Heart left ventricle (tissue), 16 donors: ENCODE measurements at regions not wholly inside any gene's neighbourhood (a gene's known extent, or its start where the extent isn't known, plus 50 kb on each side); places are given as distances from the start of the nearest gene placed in this dataset.
A peak's percentile ranks its signal among the peaks of the same experiment; 100 is the strongest.

Experiments
- ATAC-seq, 4 donors: fragments of 200-7000 bp; cut with Tn5 transposase; one replicate each; pipeline ENCODE4 v1.9.1; 2020 to 2022; ENCODE audit warnings: moderate library complexity in 4 of 4, mild to moderate bottlenecking in 3 of 4, moderate number of reproducible peaks in 1 of 4
- DNase-seq, 5 donors: peaks; one replicate each; pipeline ENCODE4 v3.0.0-alpha.2; 2020
- H3K27ac ChIP-seq, 12 donors: fragments of 200-600 bp; sonication (generic) in 4 of 12; one replicate each; pipeline versions ENCODE4 v1.5.0 to v1.8.0; 2016 to 2022; ENCODE audit warnings: mild to moderate bottlenecking in 2 of 12
- H3K27me3 ChIP-seq, 9 donors: fragments of 200-600 bp; sonication (generic) in 2 of 9; one replicate each; pipeline versions ENCODE4 v1.5.1 to v1.8.0; 2016 to 2022; ENCODE audit warnings: mild to moderate bottlenecking in 3 of 9
- H3K36me3 ChIP-seq, 9 donors: fragments of 200-600 bp; sonication (generic) in 2 of 9; one replicate each; pipeline versions ENCODE4 v1.5.0 to v1.8.0; 2018 to 2022; ENCODE audit warnings: mild to moderate bottlenecking in 2 of 9
- H3K4me1 ChIP-seq, 12 donors: fragments of 200-600 bp; sonication (generic) in 4 of 12; one replicate each; pipeline versions ENCODE4 v1.5.0 to v1.8.0; 2016 to 2022; ENCODE audit warnings: mild to moderate bottlenecking in 3 of 12
- H3K4me3 ChIP-seq, 12 donors: fragments of 200-600 bp; sonication (generic) in 4 of 12; one replicate each; pipeline versions ENCODE4 v1.5.0 to v1.8.0; 2017 to 2022; ENCODE audit warnings: mild to moderate bottlenecking in 9 of 12, moderate library complexity in 4 of 12
- H3K9me3 ChIP-seq, 12 donors: fragments of 200-600 bp; sonication (generic) in 4 of 12; one replicate each; pipeline versions ENCODE4 v1.5.0 to v1.8.0; 2016 to 2022; ENCODE audit warnings: mild to moderate bottlenecking in 1 of 12
- POLR2A ChIP-seq, 2 donors: fragments of 450-650 bp; IDR thresholded peaks; one replicate each; pipeline ENCODE4 v1.6.1; 2017; ENCODE audit warnings: antibody characterized with exemption in 2 of 2, mild to moderate bottlenecking in 2 of 2, moderate library complexity in 2 of 2
- WGBS, 4 donors: extraction: QIAGEN DNeasy Blood & Tissue Kit in 2 of 4; methylation state at CpG; one replicate each; pipeline versions ENCODE4 v1.1.5 to v1.1.7; 2013 to 2018; 5-methylcytosine and 5-hydroxymethylcytosine counted together
- intact Hi-C, 10 donors: fragments of 100-400 bp; cut with DNase I; formaldehyde crosslinking; loops; one replicate each; pipeline versions ENCODE4 v1.11.1 to v1.14.2; 2022
- TF ChIP-seq, protein P1 (sequence below), 12 donors: fragments of 200-600 bp; sonication (generic) in 4 of 12; IDR thresholded peaks; one replicate each; pipeline versions ENCODE4 v1.5.0 to v1.8.0; 2018 to 2022; ENCODE audit warnings: antibody characterized with exemption in 12 of 12, mild to moderate bottlenecking in 5 of 12
- donor health status: ischemic (EF 13 %, LVEDD 7.1; RV severe dilation, severe dysfunction).
- donor health status: healthy with polysubstance abuse.
- donor health status: DM: no; HTN: yes; CAD: no.
- donor health status: DM: no; HTN: no; CAD: no.
- donor health status: ischemic (EF 25% LVEDD 6.9; RV normal size, moderate dysfunction).
- donor health status: ischemic (EF 25% LVEDD 5.7; RV mildly dilated, moderate dysfunction).
- donor health status: healthy.
- donor health status: DM: yes; HTN: yes; CAD: no.
- donor health status: ischemic (EF 35%, LVEDD 5.7; RV mildly dilated, moderate dysfunction).
- donor health status: nonischemic (EF 11% LVEDD 7.7; RV severe dilation, severe dysfunction).
- donor health status: DM: yes; HTN: yes; CAD: no.
- donor health status: PGD.
- donor health status: ischemic (EF 29% LVEDD 5.4; RV normal size, mild dysfunction).
- donor health status: nonischemic (EF 23%, LVEDD 6.1; RV moderate dilation, normal function).

DNA sequence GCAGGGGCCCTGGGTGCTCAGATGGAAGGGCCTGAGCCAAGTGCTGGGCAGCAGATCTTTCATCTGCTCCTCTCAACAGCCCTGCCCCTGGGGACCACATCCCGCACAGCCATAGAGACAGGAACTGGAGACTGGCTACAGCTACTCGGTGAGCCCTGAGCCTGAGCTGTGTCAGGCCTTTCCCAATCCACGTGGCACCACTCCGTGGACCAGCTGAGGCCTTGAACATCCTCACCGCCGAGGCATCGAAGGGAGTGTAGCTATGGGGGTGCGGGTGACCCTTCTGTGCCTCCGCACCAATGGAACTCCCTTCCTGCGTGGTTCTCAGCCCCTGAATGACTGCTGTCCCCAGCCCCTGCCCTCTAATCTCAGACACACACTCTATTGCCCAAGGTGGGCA is 362.7 kb upstream of the SHH start:
- intact Hi-C loops, result no loop called here
- H3K4me3 ChIP-seq, result no peak overlapping the region
- peaks cover 0 to 19% (median 0%) of the 10 kb centered on the region in 9 donors for H3K27me3 ChIP-seq
- ATAC-seq, result no peak
- 76 to 91% (median 82%) methylated on average over 9 to 10 of the region's 10 CpGs for WGBS, 4 donors
- no peaks in the 10 kb centered on the region for H3K4me1 ChIP-seq
- H3K36me3 ChIP-seq, result no peaks in the 10 kb centered on the region
- DNase-seq, result peak in 1 of 5 donors; percentile 12
- TF ChIP-seq, protein P1, sequence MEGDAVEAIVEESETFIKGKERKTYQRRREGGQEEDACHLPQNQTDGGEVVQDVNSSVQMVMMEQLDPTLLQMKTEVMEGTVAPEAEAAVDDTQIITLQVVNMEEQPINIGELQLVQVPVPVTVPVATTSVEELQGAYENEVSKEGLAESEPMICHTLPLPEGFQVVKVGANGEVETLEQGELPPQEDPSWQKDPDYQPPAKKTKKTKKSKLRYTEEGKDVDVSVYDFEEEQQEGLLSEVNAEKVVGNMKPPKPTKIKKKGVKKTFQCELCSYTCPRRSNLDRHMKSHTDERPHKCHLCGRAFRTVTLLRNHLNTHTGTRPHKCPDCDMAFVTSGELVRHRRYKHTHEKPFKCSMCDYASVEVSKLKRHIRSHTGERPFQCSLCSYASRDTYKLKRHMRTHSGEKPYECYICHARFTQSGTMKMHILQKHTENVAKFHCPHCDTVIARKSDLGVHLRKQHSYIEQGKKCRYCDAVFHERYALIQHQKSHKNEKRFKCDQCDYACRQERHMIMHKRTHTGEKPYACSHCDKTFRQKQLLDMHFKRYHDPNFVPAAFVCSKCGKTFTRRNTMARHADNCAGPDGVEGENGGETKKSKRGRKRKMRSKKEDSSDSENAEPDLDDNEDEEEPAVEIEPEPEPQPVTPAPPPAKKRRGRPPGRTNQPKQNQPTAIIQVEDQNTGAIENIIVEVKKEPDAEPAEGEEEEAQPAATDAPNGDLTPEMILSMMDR (IDR thresholded peaks at IDR 0.05), result no peak
- no peak for TF ChIP-seq POLR2A (IDR thresholded peaks at IDR 0.05)
- H3K27ac ChIP-seq, result no peak overlapping the region
- no peaks in the 10 kb centered on the region for H3K9me3 ChIP-seq

- Histone ChIP-seq H3K4me1 (no peaks in the 10 kb centered on the region), H3K9me3 (no peaks in the 10 kb centered on the region), H3K36me3 (no peaks in the 10 kb centered on the region), H3K27ac (no peak overlapping the region), H3K4me3 (no peak overlapping the region), H3K27me3 (peaks cover 0 to 18% (median 0%) of the 10 kb centered on the region in 9 donors)
- DNase-seq (peak in 1 of 5 donors; percentile 49), ATAC-seq (no peak)
- 85 to 87% (median 86%) methylated on average over 17 of the region's 17 CpGs for WGBS, 4 donors
- TF ChIP-seq, protein P1 (IDR thresholded peaks at IDR 0.05), result no peak
- TF ChIP-seq POLR2A (IDR thresholded peaks at IDR 0.05), result no peak
- intact Hi-C loops, result no loop called here
Observed at GRCh38 chr7:156174428-156174827, 362.2 kb upstream of the SHH start.

DNA sequence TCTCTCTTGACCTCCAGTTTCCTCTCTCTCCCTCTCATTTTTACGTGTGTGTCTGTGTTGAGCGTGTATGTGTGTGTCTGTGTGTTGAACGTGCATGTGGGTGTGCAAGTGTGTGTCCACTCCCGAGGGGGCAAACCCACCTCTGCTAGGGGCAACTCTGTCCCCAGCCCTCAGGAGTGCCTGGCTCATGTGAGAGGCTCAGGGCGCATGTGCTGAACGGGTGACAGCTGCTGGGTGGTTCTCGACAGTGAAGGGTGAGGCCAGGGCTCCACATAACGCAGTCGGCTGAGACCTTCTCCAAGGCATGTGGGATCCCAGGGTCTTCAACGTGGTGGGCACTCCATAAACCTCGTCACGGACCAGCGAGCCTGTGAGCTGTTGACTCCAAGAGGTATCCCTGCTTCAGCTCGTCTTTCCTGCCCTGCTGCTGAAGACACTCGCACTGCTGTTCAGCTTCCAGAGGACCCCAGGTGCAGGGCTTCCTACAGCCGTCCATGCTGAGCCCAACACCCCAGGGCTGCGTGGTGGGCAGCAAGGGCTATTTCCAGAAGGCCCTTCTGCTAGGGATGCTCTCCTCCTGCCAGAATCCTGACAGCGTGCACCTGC is 361.6 kb upstream of the SHH start:
- WGBS, 4 donors, result 77 to 79% (median 78%) methylated on average over 18 of the region's 18 CpGs
- TF ChIP-seq, protein P1 (IDR thresholded peaks at IDR 0.05), result no peak
- TF ChIP-seq POLR2A (IDR thresholded peaks at IDR 0.05), result no peak
- DNase-seq (no peak), ATAC-seq (no peak)
- Histone ChIP-seq H3K27me3 (peaks cover 0 to 21% (median 0%) of the 10 kb centered on the region in 9 donors), H3K9me3 (no peaks in the 10 kb centered on the region), H3K27ac (no peak overlapping the region), H3K36me3 (no peaks in the 10 kb centered on the region), H3K4me1 (no peaks in the 10 kb centered on the region), H3K4me3 (no peak overlapping the region)
- intact Hi-C loops, result no loop called here

- intact Hi-C loops, result no loop called here
- Histone ChIP-seq H3K4me1 (no peaks in the 10 kb centered on the region), H3K27me3 (peaks cover 0 to 21% (median 0%) of the 10 kb centered on the region in 9 donors), H3K4me3 (no peak overlapping the region), H3K36me3 (no peaks in the 10 kb centered on the region), H3K27ac (no peak overlapping the region), H3K9me3 (no peaks in the 10 kb centered on the region)
- DNase-seq, result no peak
- TF ChIP-seq POLR2A (IDR thresholded peaks at IDR 0.05), result no peak
- TF ChIP-seq, protein P1 (IDR thresholded peaks at IDR 0.05), result no peak
- 59 to 69% (median 65%) methylated on average over 13 of the region's 13 CpGs for WGBS, 4 donors
- no peak for ATAC-seq
Observed at GRCh38 chr7:156173346-156173745, 361.1 kb upstream of the SHH start.
